ENCODE measurements at regions not wholly inside any gene's neighbourhood (a gene's known extent, or its start where the extent isn't known, plus 50 kb on each side); places are given as distances from the start of the nearest gene placed in this dataset.
A peak's percentile ranks its signal among the peaks of the same experiment; 100 is the strongest.

DNA sequence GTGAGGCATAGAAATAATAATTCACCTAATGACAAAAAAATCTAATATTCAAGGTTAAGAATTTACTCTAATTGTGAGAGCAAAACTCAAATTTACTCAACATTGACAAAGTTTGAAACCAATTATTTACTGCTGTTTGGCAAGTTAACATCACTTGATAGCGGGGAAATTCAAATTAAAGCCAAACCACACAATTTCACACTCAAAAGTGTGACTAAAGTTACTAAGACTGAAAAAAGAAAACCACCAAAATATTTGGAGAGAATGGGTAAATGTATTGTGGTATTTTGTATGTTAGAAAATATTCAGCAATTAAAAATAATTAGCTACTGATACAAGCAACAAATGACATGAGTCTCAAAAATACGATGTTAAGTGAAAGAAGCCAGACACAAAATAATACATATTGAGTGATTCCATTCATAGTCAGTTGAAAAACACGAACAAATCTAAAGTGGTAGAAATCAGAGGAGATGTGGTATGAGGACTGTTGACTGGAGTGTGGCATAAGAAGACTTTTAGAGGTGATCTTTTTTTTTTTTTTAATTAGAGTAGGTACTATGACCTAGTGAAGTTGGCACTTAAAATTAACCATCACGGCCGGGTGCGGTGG is 541.4 kb upstream of the ATXN8OS start (continued):
- no peak for TF ChIP-seq SUZ12 (IDR thresholded peaks at IDR 0.05; ENCODE audit: unreplicated experiment)
- no peak for TF ChIP-seq JUNB (IDR thresholded peaks at IDR 0.05)
- peak; percentile 65 to 72 for TF ChIP-seq IKZF2 (IDR thresholded peaks at IDR 0.05)
- TF ChIP-seq, protein P1, sequence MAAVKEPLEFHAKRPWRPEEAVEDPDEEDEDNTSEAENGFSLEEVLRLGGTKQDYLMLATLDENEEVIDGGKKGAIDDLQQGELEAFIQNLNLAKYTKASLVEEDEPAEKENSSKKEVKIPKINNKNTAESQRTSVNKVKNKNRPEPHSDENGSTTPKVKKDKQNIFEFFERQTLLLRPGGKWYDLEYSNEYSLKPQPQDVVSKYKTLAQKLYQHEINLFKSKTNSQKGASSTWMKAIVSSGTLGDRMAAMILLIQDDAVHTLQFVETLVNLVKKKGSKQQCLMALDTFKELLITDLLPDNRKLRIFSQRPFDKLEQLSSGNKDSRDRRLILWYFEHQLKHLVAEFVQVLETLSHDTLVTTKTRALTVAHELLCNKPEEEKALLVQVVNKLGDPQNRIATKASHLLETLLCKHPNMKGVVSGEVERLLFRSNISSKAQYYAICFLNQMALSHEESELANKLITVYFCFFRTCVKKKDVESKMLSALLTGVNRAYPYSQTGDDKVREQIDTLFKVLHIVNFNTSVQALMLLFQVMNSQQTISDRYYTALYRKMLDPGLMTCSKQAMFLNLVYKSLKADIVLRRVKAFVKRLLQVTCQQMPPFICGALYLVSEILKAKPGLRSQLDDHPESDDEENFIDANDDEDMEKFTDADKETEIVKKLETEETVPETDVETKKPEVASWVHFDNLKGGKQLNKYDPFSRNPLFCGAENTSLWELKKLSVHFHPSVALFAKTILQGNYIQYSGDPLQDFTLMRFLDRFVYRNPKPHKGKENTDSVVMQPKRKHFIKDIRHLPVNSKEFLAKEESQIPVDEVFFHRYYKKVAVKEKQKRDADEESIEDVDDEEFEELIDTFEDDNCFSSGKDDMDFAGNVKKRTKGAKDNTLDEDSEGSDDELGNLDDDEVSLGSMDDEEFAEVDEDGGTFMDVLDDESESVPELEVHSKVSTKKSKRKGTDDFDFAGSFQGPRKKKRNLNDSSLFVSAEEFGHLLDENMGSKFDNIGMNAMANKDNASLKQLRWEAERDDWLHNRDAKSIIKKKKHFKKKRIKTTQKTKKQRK (IDR thresholded peaks at IDR 0.05; ENCODE audit: low read depth, low read length): no peak
- TF ChIP-seq HDGF (IDR thresholded peaks at IDR 0.05): no peak
- TF ChIP-seq, protein P2, sequence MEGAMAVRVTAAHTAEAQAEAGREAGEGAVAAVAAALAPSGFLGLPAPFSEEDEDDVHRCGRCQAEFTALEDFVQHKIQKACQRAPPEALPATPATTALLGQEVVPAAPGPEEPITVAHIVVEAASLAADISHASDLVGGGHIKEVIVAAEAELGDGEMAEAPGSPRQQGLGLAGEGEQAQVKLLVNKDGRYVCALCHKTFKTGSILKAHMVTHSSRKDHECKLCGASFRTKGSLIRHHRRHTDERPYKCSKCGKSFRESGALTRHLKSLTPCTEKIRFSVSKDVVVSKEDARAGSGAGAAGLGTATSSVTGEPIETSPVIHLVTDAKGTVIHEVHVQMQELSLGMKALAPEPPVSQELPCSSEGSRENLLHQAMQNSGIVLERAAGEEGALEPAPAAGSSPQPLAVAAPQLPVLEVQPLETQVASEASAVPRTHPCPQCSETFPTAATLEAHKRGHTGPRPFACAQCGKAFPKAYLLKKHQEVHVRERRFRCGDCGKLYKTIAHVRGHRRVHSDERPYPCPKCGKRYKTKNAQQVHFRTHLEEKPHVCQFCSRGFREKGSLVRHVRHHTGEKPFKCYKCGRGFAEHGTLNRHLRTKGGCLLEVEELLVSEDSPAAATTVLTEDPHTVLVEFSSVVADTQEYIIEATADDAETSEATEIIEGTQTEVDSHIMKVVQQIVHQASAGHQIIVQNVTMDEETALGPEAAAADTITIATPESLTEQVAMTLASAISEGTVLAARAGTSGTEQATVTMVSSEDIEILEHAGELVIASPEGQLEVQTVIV (IDR thresholded peaks at IDR 0.05; ENCODE audit: borderline replicate concordance, partially characterized antibody): no peak
- TF ChIP-seq IKZF1 (conservative IDR thresholded peaks at IDR 0.05): peak; percentile 42
- TF ChIP-seq DPF2 (IDR thresholded peaks at IDR 0.05): peak; percentile 90
- TF ChIP-seq PML (IDR thresholded peaks at IDR 0.05; ENCODE audit: low read length): no peak
- TF ChIP-seq SRF (IDR thresholded peaks at IDR 0.05; ENCODE audit: low read depth in 2 of 2, low read length in 2 of 2): no peak
- no peak for TF ChIP-seq MYB (IDR thresholded peaks at IDR 0.05; ENCODE audit: borderline replicate concordance, low read depth, low read length)
- TF ChIP-seq POLR2AphosphoS2 (IDR thresholded peaks at IDR 0.05; ENCODE audit: low read depth, low read length): no peak
- TF ChIP-seq HDAC2 (IDR thresholded peaks at IDR 0.05): no peak
- TF ChIP-seq ZBED1 (IDR thresholded peaks at IDR 0.05; ENCODE audit: borderline replicate concordance): no peak
- no peak for TF ChIP-seq EGR1 (IDR thresholded peaks at IDR 0.05; ENCODE audit: borderline replicate concordance in 1 of 2, low read depth in 2 of 2, low read length in 2 of 2)
- TF ChIP-seq NBN (IDR thresholded peaks at IDR 0.05): 0 out of 2 replicates have a peak, but pooled peaks have one; percentile 29
